ENCODE measurements at regions not wholly inside any gene's neighbourhood (a gene's known extent, or its start where the extent isn't known, plus 50 kb on each side); places are given as distances from the start of the nearest gene placed in this dataset.
"Not testable (repeated sequence)": the region's sequence is repeated elsewhere in the genome, so short reads cannot be mapped to it uniquely, and the experiment has no call there.

- H3K27ac Mint-ChIP-seq; H3K9me3 Mint-ChIP-seq; H2AFZ ChIP-seq; H3K36me3 ChIP-seq (ENCODE audit: insufficient read depth); H3K27me3 ChIP-seq (ENCODE audit: insufficient read depth); H3K9me2 ChIP-seq (ENCODE audit: insufficient read depth); H3K36me3 Mint-ChIP-seq (ENCODE audit: low read depth); H3K4me3 Mint-ChIP-seq; H3F3A ChIP-seq (replicated peaks; ENCODE audit: low read depth); H4K20me1 ChIP-seq (replicated peaks; ENCODE audit: insufficient read depth): not testable (repeated sequence)
- H3K4me1 ChIP-seq (ENCODE audit: insufficient read depth): peaks cover 51% of the 10 kb centered on the region
- peak; percentile 70; the same call in 1 of the 2 replicates for TF ChIP-seq NANOG (IDR thresholded peaks at IDR 0.05; ENCODE audit: borderline replicate concordance)
- TF ChIP-seq POLR2AphosphoS5 (IDR thresholded peaks at IDR 0.05; ENCODE audit: low read depth): peak; percentile 39; the same call in 1 of the 2 replicates
- peak; percentile 92 for TF ChIP-seq ZNF462 (CRISPR knock-in tag; IDR thresholded peaks at IDR 0.05)
- ATAC-seq (peak; percentile 93), DNase-seq (ENCODE audit: low spot score) (peak; percentile 94)
- peaks cover 11% of the 10 kb centered on the region for H3K27me3 Mint-ChIP-seq (ENCODE audit: insufficient read depth, low read depth, poor library complexity)
- peaks cover 43% of the 10 kb centered on the region for H3K79me2 ChIP-seq (replicated peaks; ENCODE audit: insufficient read depth)
- peak overlapping the region; percentile 100 for H3K27ac ChIP-seq (ENCODE audit: low read depth)
- peaks cover 32% of the 10 kb centered on the region for H3K4me1 Mint-ChIP-seq
- H3K4me3 ChIP-seq: peak overlapping the region; percentile 56
- peak overlapping the region; percentile 78; the same call in 1 of the 2 replicates for H3K4me2 ChIP-seq
These were observed 258.4 kb upstream of the GULP1 start for GRCh38 chr2:188033240-188033639.

- peaks cover 25% of the 10 kb centered on the region for H3K4me1 Mint-ChIP-seq
- H3K36me3 Mint-ChIP-seq (ENCODE audit: low read depth); H3K4me3 Mint-ChIP-seq; H3K27me3 ChIP-seq (ENCODE audit: insufficient read depth); H3K9me3 Mint-ChIP-seq; H3K36me3 ChIP-seq (ENCODE audit: insufficient read depth); DNase-seq (ENCODE audit: low spot score); H3K9me2 ChIP-seq (ENCODE audit: insufficient read depth); H2AFZ ChIP-seq; H3K27ac Mint-ChIP-seq; H4K20me1 ChIP-seq (replicated peaks; ENCODE audit: insufficient read depth); ATAC-seq; H3F3A ChIP-seq (replicated peaks; ENCODE audit: low read depth): not testable (repeated sequence)
- Histone ChIP-seq H3K79me2 (replicated peaks; ENCODE audit: insufficient read depth) (peaks cover 46% of the 10 kb centered on the region), H3K4me3 (peak overlapping the region; percentile 56), H3K27ac (ENCODE audit: low read depth) (peak overlapping the region; percentile 100), H3K4me2 (peak overlapping the region; percentile 78), H3K4me1 (ENCODE audit: insufficient read depth) (peaks cover 44% of the 10 kb centered on the region)
- H3K27me3 Mint-ChIP-seq (ENCODE audit: insufficient read depth, low read depth, poor library complexity): peaks cover 11% of the 10 kb centered on the region
These were observed 257.6 kb upstream of the GULP1 start for GRCh38 chr2:188034102-188034501.

- H3K27me3 Mint-ChIP-seq (ENCODE audit: insufficient read depth, low read depth, poor library complexity): peaks cover 11% of the 10 kb centered on the region
- H3K4me3 Mint-ChIP-seq; H3K9me2 ChIP-seq (ENCODE audit: insufficient read depth); H2AFZ ChIP-seq; DNase-seq (ENCODE audit: low spot score); ATAC-seq; H4K20me1 ChIP-seq (replicated peaks; ENCODE audit: insufficient read depth); H3K27me3 ChIP-seq (ENCODE audit: insufficient read depth); H3K9me3 Mint-ChIP-seq; H3F3A ChIP-seq (replicated peaks; ENCODE audit: low read depth); H3K27ac Mint-ChIP-seq; H3K36me3 Mint-ChIP-seq (ENCODE audit: low read depth): not testable (repeated sequence)
- Histone ChIP-seq H3K79me2 (replicated peaks; ENCODE audit: insufficient read depth) (peaks cover 51% of the 10 kb centered on the region), H3K4me3 (peak overlapping the region; percentile 56), H3K4me1 (ENCODE audit: insufficient read depth) (peaks cover 31% of the 10 kb centered on the region), H3K36me3 (ENCODE audit: insufficient read depth) (peaks cover 17% of the 10 kb centered on the region; the same call in 1 of the 2 replicates), H3K27ac (ENCODE audit: low read depth) (peak overlapping the region; percentile 100), H3K4me2 (peak overlapping the region; percentile 78)
- peaks cover 23% of the 10 kb centered on the region for H3K4me1 Mint-ChIP-seq
These were observed 256.3 kb upstream of the GULP1 start for GRCh38 chr2:188035377-188035776.

- not testable (repeated sequence) for ATAC-seq; H4K20me1 ChIP-seq (replicated peaks; ENCODE audit: insufficient read depth); H2AFZ ChIP-seq; H3K27ac Mint-ChIP-seq; DNase-seq (ENCODE audit: low spot score); H3K4me3 Mint-ChIP-seq; H3K27ac ChIP-seq (ENCODE audit: low read depth); H3K4me3 ChIP-seq; H3K36me3 Mint-ChIP-seq (ENCODE audit: low read depth); H3K9me3 Mint-ChIP-seq; H3K9me2 ChIP-seq (ENCODE audit: insufficient read depth); H3K27me3 ChIP-seq (ENCODE audit: insufficient read depth); H3F3A ChIP-seq (replicated peaks; ENCODE audit: low read depth)
- Histone ChIP-seq H3K4me2 (peak overlapping the region; percentile 40; the same call in 1 of the 2 replicates), H3K4me1 (ENCODE audit: insufficient read depth) (peaks cover 20% of the 10 kb centered on the region), H3K36me3 (ENCODE audit: insufficient read depth) (peaks cover 28% of the 10 kb centered on the region), H3K79me2 (replicated peaks; ENCODE audit: insufficient read depth) (peaks cover 51% of the 10 kb centered on the region)
- Mint-ChIP-seq H3K27me3 (ENCODE audit: insufficient read depth, low read depth, poor library complexity) (peaks cover 11% of the 10 kb centered on the region), H3K4me1 (peaks cover 20% of the 10 kb centered on the region)
These were observed 254.9 kb upstream of the GULP1 start for GRCh38 chr2:188036786-188037185.
